ENCODE measurements at regions not wholly inside any gene's neighbourhood (a gene's known extent, or its start where the extent isn't known, plus 50 kb on each side); places are given as distances from the start of the nearest gene placed in this dataset.
"Not testable (repeated sequence)": the region's sequence is repeated elsewhere in the genome, so short reads cannot be mapped to it uniquely, and the experiment has no call there.

- H3K27me3 ChIP-seq, result no peaks in the 10 kb centered on the region
- no peaks in the 10 kb centered on the region for H3K9me3 ChIP-seq
- TF ChIP-seq EP300 (IDR thresholded peaks at IDR 0.05) (no peak), POLR2AphosphoS5 (IDR thresholded peaks at IDR 0.05) (no peak), POLR2A (IDR thresholded peaks at IDR 0.05) (no peak), CTCF (IDR thresholded peaks at IDR 0.05) (no peak)
- H3K27ac ChIP-seq, result no peak overlapping the region
- no peaks in the 10 kb centered on the region for H3K4me1 ChIP-seq
- WGBS, 2 donors, result 84 to 95% methylated on average over 1 of the region's 1 CpG
- no peak for DNase-seq
- intact Hi-C loops (cut with DNase I), result no loop called here
- no peaks in the 10 kb centered on the region for H3K36me3 ChIP-seq
- no peak overlapping the region for H3K4me3 ChIP-seq
Measured at GRCh38 chr7:7035851-7036250, 146.5 kb upstream of the C1GALT1 start.

- H3K27ac ChIP-seq; H3K36me3 ChIP-seq; H3K4me3 ChIP-seq; H3K4me1 ChIP-seq; H3K27me3 ChIP-seq; DNase-seq; intact Hi-C loops (cut with DNase I); H3K9me3 ChIP-seq: not testable (repeated sequence)
- 78 to 81% methylated on average over 7 of the region's 7 CpGs for WGBS, 2 donors
Measured at GRCh38 chr7:7042286-7042893, 140.0 kb upstream of the C1GALT1 start.

GRCh38 chr7:7044806-7045205 lies 137.5 kb upstream of the C1GALT1 start:
- intact Hi-C loops (cut with DNase I), result no loop called here
- TF ChIP-seq POLR2A (IDR thresholded peaks at IDR 0.05) (no peak), EP300 (IDR thresholded peaks at IDR 0.05) (no peak), CTCF (IDR thresholded peaks at IDR 0.05) (no peak), POLR2AphosphoS5 (IDR thresholded peaks at IDR 0.05) (no peak)
- 34 to 84% methylated on average over 2 of the region's 2 CpGs for WGBS, 2 donors
- no peaks in the 10 kb centered on the region for H3K27me3 ChIP-seq
- H3K36me3 ChIP-seq, result no peaks in the 10 kb centered on the region
- H3K27ac ChIP-seq, result no peak overlapping the region
- no peak for DNase-seq
- H3K4me3 ChIP-seq, result no peak overlapping the region
- no peaks in the 10 kb centered on the region for H3K9me3 ChIP-seq
- no peaks in the 10 kb centered on the region for H3K4me1 ChIP-seq

- TF ChIP-seq POLR2A (IDR thresholded peaks at IDR 0.05), result no peak
- no peak for TF ChIP-seq EP300 (IDR thresholded peaks at IDR 0.05)
- no peak for TF ChIP-seq POLR2AphosphoS5 (IDR thresholded peaks at IDR 0.05)
- no peak for TF ChIP-seq CTCF (IDR thresholded peaks at IDR 0.05)
- no peak overlapping the region for H3K27ac ChIP-seq
- no peaks in the 10 kb centered on the region for H3K36me3 ChIP-seq
- intact Hi-C loops (cut with DNase I), result no loop called here
- H3K4me1 ChIP-seq, result no peaks in the 10 kb centered on the region
- no peak overlapping the region for H3K4me3 ChIP-seq
- H3K27me3 ChIP-seq, result no peaks in the 10 kb centered on the region
- DNase-seq, result no peak
- 96 to 99% methylated on average over 4 of the region's 4 CpGs for WGBS, 2 donors
- H3K9me3 ChIP-seq, result no peaks in the 10 kb centered on the region
Measured at GRCh38 chr7:7048213-7048612, 134.1 kb upstream of the C1GALT1 start.

- Histone ChIP-seq H3K36me3 (no peaks in the 10 kb centered on the region), H3K4me3 (no peak overlapping the region), H3K9me3 (no peaks in the 10 kb centered on the region), H3K27ac (no peak overlapping the region), H3K27me3 (no peaks in the 10 kb centered on the region), H3K4me1 (no peaks in the 10 kb centered on the region)
- 28 to 59% methylated on average over 4 of the region's 4 CpGs for WGBS, 2 donors
- no peak for DNase-seq
- TF ChIP-seq CTCF (IDR thresholded peaks at IDR 0.05) (no peak), POLR2AphosphoS5 (IDR thresholded peaks at IDR 0.05) (no peak), EP300 (IDR thresholded peaks at IDR 0.05) (no peak), POLR2A (IDR thresholded peaks at IDR 0.05) (no peak)
- intact Hi-C loops (cut with DNase I), result no loop called here
Measured at GRCh38 chr7:7051206-7051877, 131.0 kb upstream of the C1GALT1 start.

Measured in sigmoid colon (tissue), 6 donors.